HepG2 (cell line): ENCODE measurements at regions not wholly inside any gene's neighbourhood (a gene's known extent, or its start where the extent isn't known, plus 50 kb on each side); places are given as distances from the start of the nearest gene placed in this dataset.
A peak's percentile ranks its signal among the peaks of the same experiment; 100 is the strongest.

Source experiments
- ATAC-seq: fragments of 200-7000 bp; cut with Tn5 transposase; 3 replicates; pipeline ENCODE4 v1.9.1; 2020; ENCODE audit warnings: mild to moderate bottlenecking, moderate library complexity
- BruUV-seq: library from RNA; stranded (reverse); fragments of 400-500 nt; replicated peaks from 2 replicates; lab custom pipeline; 2021; lab: Mats Ljungman, UMichigan
- CTCF ChIA-PET: fragments of 300-600 bp; formaldehyde crosslinking; extraction: SDS; loops from one replicate; lab custom pipeline; 2021; ENCODE audit warnings: low total read pairs, inconsistent platforms, low intra/inter-chr PET ratio; lab: Yijun Ruan, JAX
- POLR2A ChIA-PET: fragments of 350-600 bp; sonication (Branson Sonifier 250); formaldehyde crosslinking; loops from one replicate; lab custom pipeline; 2020; ENCODE audit warnings: antibody characterized with exemption, inconsistent platforms; lab: Yijun Ruan, JAX
- DNase-seq: peaks from one replicate; pipeline ENCODE4 v3.0.0-alpha.2; 2015; ENCODE audit warnings: low spot score
- FAIRE-seq: peaks from 3 replicates; lab custom pipeline; 2011; peaks lifted over from hg19 to GRCh38; lab: Jason Lieb, UNC
- H2AFZ ChIP-seq: one replicate; pipeline ENCODE4 v1.6.1; 2011; ENCODE audit warnings: low read length, inconsistent platforms
- H3K27ac ChIP-seq: fragments of 300-600 bp; 3 replicates; pipeline ENCODE4 v1.8.0; 2011; ENCODE audit warnings: mixed run types, mild to moderate bottlenecking, mixed read lengths, low read length, inconsistent platforms; ENCODE audit not compliant: insufficient read depth; ENCODE audit errors: extremely low read length
- H3K27me3 ChIP-seq, 2 experiments: fragments of 200-600 bp in 1 of 2; 2 replicates in 1 of 2; 3 replicates in 1 of 2; pipeline versions ENCODE4 v1.6.0 to v1.8.0; 2011; ENCODE audit warnings: low read length in 2 of 2, mild to moderate bottlenecking in 2 of 2, moderate library complexity in 2 of 2, inconsistent platforms in 1 of 2; ENCODE audit not compliant: insufficient read depth in 2 of 2, control insufficient read depth in 1 of 2
- H3K36me3 ChIP-seq, 2 experiments: fragments of 200-600 bp in 1 of 2; replicated peaks in 1 of 2; 2 replicates in 1 of 2; 3 replicates in 1 of 2; pipeline versions ENCODE4 v1.5.1 to v1.8.0; 2011; ENCODE audit warnings: low read length in 2 of 2, inconsistent platforms in 1 of 2; ENCODE audit not compliant: insufficient read depth in 2 of 2, control insufficient read depth in 1 of 2
- H3K4me1 ChIP-seq: 2 replicates; pipeline ENCODE4 v1.5.1; 2012; ENCODE audit warnings: low read length, inconsistent platforms; ENCODE audit not compliant: insufficient read depth
- H3K4me2 ChIP-seq: 2 replicates; pipeline ENCODE4 v1.6.0; 2011; ENCODE audit warnings: low read depth, low read length, inconsistent platforms
- H3K4me3 ChIP-seq, 3 experiments: fragments of 200-600 bp in 1 of 3; sonication (generic), shearing (Covaris generic) in 1 of 3; replicated peaks in 1 of 3; 2 replicates each; pipeline ENCODE4 v1.5.1; 2011 to 2016; ENCODE audit warnings: low read length in 3 of 3, inconsistent platforms in 2 of 3, low read depth in 2 of 3, mild to moderate bottlenecking in 2 of 3, control low read depth in 1 of 3, mixed read lengths in 1 of 3; ENCODE audit not compliant: insufficient read depth in 1 of 3
- H3K79me2 ChIP-seq: one replicate; pipeline ENCODE4 v1.6.1; 2011; ENCODE audit warnings: low read length, inconsistent platforms; ENCODE audit not compliant: insufficient read depth
- H3K9ac ChIP-seq: 2 replicates; pipeline ENCODE4 v1.6.0; 2011; ENCODE audit warnings: mild to moderate bottlenecking, low read depth, low read length, inconsistent platforms; ENCODE audit not compliant: insufficient read depth
- H3K9me3 ChIP-seq: 2 replicates; pipeline ENCODE4 v1.5.1; 2012; ENCODE audit warnings: mild to moderate bottlenecking, low read length
- H4K20me1 ChIP-seq: 2 replicates; pipeline ENCODE4 v1.6.0; 2011; ENCODE audit warnings: inconsistent platforms, mild to moderate bottlenecking, low read length, moderate library complexity; ENCODE audit not compliant: insufficient read depth
- FOXA1 ChIP-seq, 2 experiments: fragments of 450-650 bp in 1 of 2; sonication (generic) in 1 of 2; formaldehyde crosslinking in 1 of 2; IDR thresholded peaks; 2 replicates each; pipeline versions ENCODE4 v1.4.0 to v1.6.1; 2016 to 2020; ENCODE audit warnings: missing genetic modification reagents in 1 of 2
- KLF15 ChIP-seq: sonication (generic); formaldehyde crosslinking; IDR thresholded peaks from 2 replicates; pipeline ENCODE4 v1.8.1; 2023; ENCODE audit warnings: borderline replicate concordance, mild to moderate bottlenecking, inconsistent platforms, missing genetic modification reagents, mixed read lengths
- MIER3 ChIP-seq: IDR thresholded peaks from 2 replicates; pipeline ENCODE4 v1.6.1; 2016; ENCODE audit warnings: missing compliant biosample characterization, borderline replicate concordance
- PTBP1 ChIP-seq: fragments of 200-400 bp; formaldehyde crosslinking; IDR thresholded peaks from 2 replicates; pipeline ENCODE4 v1.6.1; 2018; ENCODE audit warnings: low read length, low read depth; ENCODE audit not compliant: poor library complexity, severe bottlenecking
- SOX5 ChIP-seq: IDR thresholded peaks from 2 replicates; pipeline ENCODE4 v1.6.1; 2016; ENCODE audit warnings: borderline replicate concordance
- SRSF9 ChIP-seq: fragments of 200-400 bp; formaldehyde crosslinking; IDR thresholded peaks from 2 replicates; pipeline ENCODE4 v1.6.1; 2018; ENCODE audit warnings: borderline replicate concordance, mild to moderate bottlenecking, low read depth, low read length; ENCODE audit not compliant: insufficient read depth, poor library complexity, severe bottlenecking
- SRY ChIP-seq: sonication (generic); formaldehyde crosslinking; IDR thresholded peaks from 2 replicates; pipeline ENCODE4 v1.8.0; 2022; ENCODE audit warnings: mild to moderate bottlenecking, missing genetic modification reagents
- THYN1 ChIP-seq: sonication (generic); formaldehyde crosslinking; IDR thresholded peaks from 2 replicates; pipeline ENCODE4 v1.8.1; 2023; ENCODE audit warnings: low read depth, mild to moderate bottlenecking, moderate library complexity, missing genetic modification reagents, borderline replicate concordance
- WGBS: methylation state at CpG from one replicate; pipeline ENCODE4 v1.1.6; 2017; ENCODE audit warnings: low lambda C conversion rate; 5-methylcytosine and 5-hydroxymethylcytosine counted together
- in situ Hi-C: cut with HindIII; loops from 2 replicates; pipeline ENCODE4 v1.10.0; 2017; ENCODE audit warnings: low pct_unique_long_range_greater_than_20kb; ENCODE audit not compliant: extremely low pct_ligation_motif_present
- intact Hi-C: fragments of 100-400 bp; cut with micrococcal nuclease; formaldehyde crosslinking; loops from one replicate; pipeline ENCODE4 v1.10.0; 2022; ENCODE audit not compliant: unreplicated experiment
- TF ChIP-seq, protein P1 (sequence below): sonication (generic); formaldehyde crosslinking; IDR thresholded peaks from 2 replicates; pipeline ENCODE4 v1.4.0; 2020; ENCODE audit warnings: low read depth, missing genetic modification reagents
- TF ChIP-seq, protein P2 (sequence below): sonication (generic); formaldehyde crosslinking; IDR thresholded peaks from 2 replicates; pipeline ENCODE4 v1.4.0; 2020; ENCODE audit warnings: missing genetic modification reagents, borderline replicate concordance
- TF ChIP-seq, protein P3 (sequence below): sonication (generic); formaldehyde crosslinking; IDR thresholded peaks from 2 replicates; pipeline ENCODE4 v1.4.0; 2020; ENCODE audit warnings: mild to moderate bottlenecking, missing genetic modification reagents
- TF ChIP-seq, protein P4 (sequence below): IDR thresholded peaks from 2 replicates; pipeline ENCODE4 v1.6.1; 2012; ENCODE audit warnings: inconsistent platforms

DNA sequence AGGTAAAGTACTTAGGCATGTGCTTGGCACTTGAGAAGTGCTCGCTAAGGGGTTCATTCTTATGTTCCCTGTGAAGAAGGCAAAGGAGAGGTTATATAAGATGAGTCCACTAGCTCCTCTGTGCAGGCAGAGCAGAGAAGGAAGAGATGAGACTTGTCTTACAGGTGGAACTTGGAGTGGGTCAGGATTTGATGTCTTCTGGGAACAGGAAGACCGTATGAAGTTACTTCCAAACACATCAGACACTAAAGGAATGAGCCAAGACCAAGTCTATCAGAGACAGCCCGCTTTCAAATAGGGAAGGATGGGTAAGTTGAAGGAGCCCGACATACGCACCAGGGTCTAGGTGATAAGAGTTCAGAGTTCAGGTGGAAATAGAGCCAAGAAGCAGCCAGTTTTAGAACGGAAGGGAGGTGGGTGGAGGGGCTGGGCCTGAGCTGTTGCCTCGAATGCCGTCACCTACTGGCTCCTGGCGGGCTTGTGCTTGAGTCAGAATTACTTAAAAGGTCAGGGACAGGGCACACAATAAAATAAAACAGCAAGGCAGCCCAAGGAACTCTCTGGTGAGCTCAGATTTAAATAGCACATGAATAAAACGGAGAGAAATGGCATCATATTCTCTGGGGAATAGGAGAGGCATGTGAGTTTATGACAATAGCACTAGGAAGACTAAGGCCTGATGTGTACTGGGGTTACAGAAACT lies 56.1 kb upstream of the GRB10 start (continued):
- no peak for TF ChIP-seq KLF15 (CRISPR knock-in tag)
- TF ChIP-seq SRY, result no peak

DNA sequence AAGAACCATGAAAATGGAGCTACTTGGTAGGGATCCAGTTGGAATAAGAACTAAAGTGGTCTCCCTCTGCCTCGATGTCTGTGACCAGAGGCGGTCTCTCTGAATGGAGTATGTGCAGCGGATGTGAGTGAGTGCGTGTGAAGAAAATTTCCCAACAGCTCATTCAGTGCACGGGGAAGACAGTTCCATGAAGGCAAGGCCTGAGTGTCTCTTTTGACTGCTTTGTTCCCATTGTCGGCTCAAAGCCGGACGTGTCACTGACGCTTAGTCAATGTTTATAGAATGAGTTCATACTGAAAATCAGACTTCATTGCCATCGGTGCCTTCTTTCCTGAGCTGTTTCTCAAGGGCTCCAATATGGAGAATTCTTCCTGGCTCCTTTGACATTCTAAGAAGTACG lies 55.3 kb upstream of the GRB10 start:
- in situ Hi-C loops, result no loop called here
- DNase-seq, result peak; percentile 61
- H4K20me1 ChIP-seq, result no peaks in the 10 kb centered on the region
- no peaks in the 10 kb centered on the region for H3K9me3 ChIP-seq
- no peaks in the 10 kb centered on the region for H3K36me3 ChIP-seq
- H2AFZ ChIP-seq, result no peak overlapping the region
- H3K4me1 ChIP-seq, result peaks cover 20% of the 10 kb centered on the region
- ChIA-PET CTCF (no interaction called here), POLR2A (interaction anchor here (1.4 kb wide), 1 partner anchor 10 kb away, joined by 4 read pairs; no protein-coding TSS in a partner anchor)
- H3K4me3 ChIP-seq, result no peak overlapping the region
- 22% methylated on average over 11 of the region's 11 CpGs for WGBS
- H3K9ac ChIP-seq, result no peak overlapping the region
- no peaks in the 10 kb centered on the region for H3K79me2 ChIP-seq
- no peak for FAIRE-seq
- intact Hi-C loops, result no loop called here
- ATAC-seq, result peak; percentile 55
- no peak overlapping the region for H3K27ac ChIP-seq
- peaks cover 0 to 24% of the 10 kb centered on the region in 2 experiments; a peak in 2 of 5 replicates for H3K27me3 ChIP-seq
- H3K4me2 ChIP-seq, result 0 out of 2 replicates have a peak overlapping the region, but pooled peaks have one; percentile 9
- BruUV-seq, result no TSS peak
- no peak for TF ChIP-seq THYN1 (CRISPR knock-in tag)
- no peak for TF ChIP-seq PTBP1
- TF ChIP-seq, protein P1, sequence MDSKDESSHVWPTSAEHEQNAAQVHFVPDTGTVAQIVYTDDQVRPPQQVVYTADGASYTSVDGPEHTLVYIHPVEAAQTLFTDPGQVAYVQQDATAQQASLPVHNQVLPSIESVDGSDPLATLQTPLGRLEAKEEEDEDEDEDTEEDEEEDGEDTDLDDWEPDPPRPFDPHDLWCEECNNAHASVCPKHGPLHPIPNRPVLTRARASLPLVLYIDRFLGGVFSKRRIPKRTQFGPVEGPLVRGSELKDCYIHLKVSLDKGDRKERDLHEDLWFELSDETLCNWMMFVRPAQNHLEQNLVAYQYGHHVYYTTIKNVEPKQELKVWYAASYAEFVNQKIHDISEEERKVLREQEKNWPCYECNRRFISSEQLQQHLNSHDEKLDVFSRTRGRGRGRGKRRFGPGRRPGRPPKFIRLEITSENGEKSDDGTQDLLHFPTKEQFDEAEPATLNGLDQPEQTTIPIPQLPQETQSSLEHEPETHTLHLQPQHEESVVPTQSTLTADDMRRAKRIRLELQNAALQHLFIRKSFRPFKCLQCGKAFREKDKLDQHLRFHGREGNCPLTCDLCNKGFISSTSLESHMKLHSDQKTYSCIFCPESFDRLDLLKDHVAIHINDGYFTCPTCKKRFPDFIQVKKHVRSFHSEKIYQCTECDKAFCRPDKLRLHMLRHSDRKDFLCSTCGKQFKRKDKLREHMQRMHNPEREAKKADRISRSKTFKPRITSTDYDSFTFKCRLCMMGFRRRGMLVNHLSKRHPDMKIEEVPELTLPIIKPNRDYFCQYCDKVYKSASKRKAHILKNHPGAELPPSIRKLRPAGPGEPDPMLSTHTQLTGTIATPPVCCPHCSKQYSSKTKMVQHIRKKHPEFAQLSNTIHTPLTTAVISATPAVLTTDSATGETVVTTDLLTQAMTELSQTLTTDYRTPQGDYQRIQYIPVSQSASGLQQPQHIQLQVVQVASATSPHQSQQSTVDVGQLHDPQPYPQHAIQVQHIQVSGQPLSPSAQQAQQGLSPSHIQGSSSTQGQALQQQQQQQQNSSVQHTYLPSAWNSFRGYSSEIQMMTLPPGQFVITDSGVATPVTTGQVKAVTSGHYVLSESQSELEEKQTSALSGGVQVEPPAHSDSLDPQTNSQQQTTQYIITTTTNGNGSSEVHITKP (CRISPR knock-in tag), result no peak
- TF ChIP-seq MIER3 (CRISPR knock-in tag), result no peak
- TF ChIP-seq, protein P2, sequence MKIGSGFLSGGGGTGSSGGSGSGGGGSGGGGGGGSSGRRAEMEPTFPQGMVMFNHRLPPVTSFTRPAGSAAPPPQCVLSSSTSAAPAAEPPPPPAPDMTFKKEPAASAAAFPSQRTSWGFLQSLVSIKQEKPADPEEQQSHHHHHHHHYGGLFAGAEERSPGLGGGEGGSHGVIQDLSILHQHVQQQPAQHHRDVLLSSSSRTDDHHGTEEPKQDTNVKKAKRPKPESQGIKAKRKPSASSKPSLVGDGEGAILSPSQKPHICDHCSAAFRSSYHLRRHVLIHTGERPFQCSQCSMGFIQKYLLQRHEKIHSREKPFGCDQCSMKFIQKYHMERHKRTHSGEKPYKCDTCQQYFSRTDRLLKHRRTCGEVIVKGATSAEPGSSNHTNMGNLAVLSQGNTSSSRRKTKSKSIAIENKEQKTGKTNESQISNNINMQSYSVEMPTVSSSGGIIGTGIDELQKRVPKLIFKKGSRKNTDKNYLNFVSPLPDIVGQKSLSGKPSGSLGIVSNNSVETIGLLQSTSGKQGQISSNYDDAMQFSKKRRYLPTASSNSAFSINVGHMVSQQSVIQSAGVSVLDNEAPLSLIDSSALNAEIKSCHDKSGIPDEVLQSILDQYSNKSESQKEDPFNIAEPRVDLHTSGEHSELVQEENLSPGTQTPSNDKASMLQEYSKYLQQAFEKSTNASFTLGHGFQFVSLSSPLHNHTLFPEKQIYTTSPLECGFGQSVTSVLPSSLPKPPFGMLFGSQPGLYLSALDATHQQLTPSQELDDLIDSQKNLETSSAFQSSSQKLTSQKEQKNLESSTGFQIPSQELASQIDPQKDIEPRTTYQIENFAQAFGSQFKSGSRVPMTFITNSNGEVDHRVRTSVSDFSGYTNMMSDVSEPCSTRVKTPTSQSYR, result no peak
- no peak for TF ChIP-seq FOXA1 (IDR thresholded peaks at IDR 0.05)
- peak; percentile 43; the same call in 1 of the 2 replicates for TF ChIP-seq FOXA1 (CRISPR knock-in tag; IDR thresholded peaks at IDR 0.05)
- TF ChIP-seq SRSF9, result no peak
- TF ChIP-seq, protein P3, sequence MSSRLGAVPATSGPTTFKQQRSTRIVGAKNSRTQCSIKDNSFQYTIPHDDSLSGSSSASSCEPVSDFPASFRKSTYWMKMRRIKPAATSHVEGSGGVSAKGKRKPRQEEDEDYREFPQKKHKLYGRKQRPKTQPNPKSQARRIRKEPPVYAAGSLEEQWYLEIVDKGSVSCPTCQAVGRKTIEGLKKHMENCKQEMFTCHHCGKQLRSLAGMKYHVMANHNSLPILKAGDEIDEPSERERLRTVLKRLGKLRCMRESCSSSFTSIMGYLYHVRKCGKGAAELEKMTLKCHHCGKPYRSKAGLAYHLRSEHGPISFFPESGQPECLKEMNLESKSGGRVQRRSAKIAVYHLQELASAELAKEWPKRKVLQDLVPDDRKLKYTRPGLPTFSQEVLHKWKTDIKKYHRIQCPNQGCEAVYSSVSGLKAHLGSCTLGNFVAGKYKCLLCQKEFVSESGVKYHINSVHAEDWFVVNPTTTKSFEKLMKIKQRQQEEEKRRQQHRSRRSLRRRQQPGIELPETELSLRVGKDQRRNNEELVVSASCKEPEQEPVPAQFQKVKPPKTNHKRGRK, result no peak
- TF ChIP-seq SOX5 (CRISPR knock-in tag), result peak; percentile 52; the same call in 1 of the 2 replicates
- TF ChIP-seq, protein P4, sequence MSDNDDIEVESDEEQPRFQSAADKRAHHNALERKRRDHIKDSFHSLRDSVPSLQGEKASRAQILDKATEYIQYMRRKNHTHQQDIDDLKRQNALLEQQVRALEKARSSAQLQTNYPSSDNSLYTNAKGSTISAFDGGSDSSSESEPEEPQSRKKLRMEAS, result no peak
